Smooth muscle cell (in vitro differentiated cells): ENCODE measurements at regions not wholly inside any gene's neighbourhood (a gene's known extent, or its start where the extent isn't known, plus 50 kb on each side); places are given as distances from the start of the nearest gene placed in this dataset.

ENCODE experiments used
- DNase-seq: peaks from one replicate; lab custom pipeline; 2025; ENCODE audit not compliant: unreplicated experiment; lab: John Stamatoyannopoulos, UW
- H2AFZ ChIP-seq: fragments of 200-600 bp; sonication (generic); 2 replicates; pipeline ENCODE4 v1.6.0; 2016; ENCODE audit warnings: antibody characterized with exemption, low read depth, mild to moderate bottlenecking
- H3F3A ChIP-seq: fragments of 200-600 bp; sonication (generic); 2 replicates; pipeline ENCODE4 v1.6.0; 2017; ENCODE audit warnings: antibody characterized with exemption, low read depth
- H3K27ac ChIP-seq: fragments of 200-600 bp; sonication (generic); 2 replicates; pipeline ENCODE4 v1.5.1; 2016; ENCODE audit warnings: low read depth, mild to moderate bottlenecking
- H3K27me3 ChIP-seq: fragments of 200-600 bp; sonication (generic); 2 replicates; pipeline ENCODE4 v1.6.1; 2016; ENCODE audit warnings: low read depth, mild to moderate bottlenecking
- H3K36me3 ChIP-seq: fragments of 200-600 bp; sonication (generic); 2 replicates; pipeline ENCODE4 v1.5.1; 2016; ENCODE audit warnings: low read depth
- H3K4me1 ChIP-seq: fragments of 200-600 bp; sonication (generic); 2 replicates; pipeline ENCODE4 v1.5.1; 2016; ENCODE audit warnings: low read depth
- H3K4me2 ChIP-seq: fragments of 200-600 bp; sonication (generic); 2 replicates; pipeline ENCODE4 v1.6.0; 2016; ENCODE audit warnings: mild to moderate bottlenecking
- H3K4me3 ChIP-seq: fragments of 200-600 bp; sonication (generic); 2 replicates; pipeline ENCODE4 v1.5.1; 2016; ENCODE audit warnings: mild to moderate bottlenecking
- H3K79me2 ChIP-seq: fragments of 200-600 bp; sonication (generic); 2 replicates; pipeline ENCODE4 v1.6.0; 2016; ENCODE audit warnings: low read depth, mild to moderate bottlenecking
- H3K9ac ChIP-seq: fragments of 200-600 bp; sonication (generic); 2 replicates; pipeline ENCODE4 v1.6.0; 2016; ENCODE audit warnings: low read depth
- H3K9me3 ChIP-seq: fragments of 200-600 bp; sonication (generic); replicated peaks from 2 replicates; pipeline ENCODE4 v1.5.1; 2016; ENCODE audit warnings: low read depth
- H4K20me1 ChIP-seq: fragments of 200-600 bp; sonication (generic); 2 replicates; pipeline ENCODE4 v1.6.0; 2016; ENCODE audit warnings: low read depth
- CTCF ChIP-seq: fragments of 200-600 bp; sonication (generic); IDR thresholded peaks from 2 replicates; pipeline ENCODE4 v1.5.1; 2017; ENCODE audit warnings: borderline replicate concordance, mild to moderate bottlenecking, antibody characterized with exemption; ENCODE audit not compliant: insufficient read depth, poor library complexity, severe bottlenecking
- WGBS: methylation state at CpG from one replicate; pipeline ENCODE4 v1.1.7; 2016; ENCODE audit warnings: low lambda C conversion rate; 5-methylcytosine and 5-hydroxymethylcytosine counted together

GRCh38 chr4:43822621-43823020 lies 626.0 kb downstream of the KCTD8 start:
- Histone ChIP-seq H2AFZ (no peak overlapping the region), H3K4me3 (no peak overlapping the region), H3K36me3 (no peaks in the 10 kb centered on the region), H3K27me3 (no peaks in the 10 kb centered on the region), H3K4me2 (no peak overlapping the region), H3K9ac (no peak overlapping the region), H3F3A (no peaks in the 10 kb centered on the region), H3K27ac (no peak overlapping the region), H3K79me2 (no peaks in the 10 kb centered on the region), H4K20me1 (no peaks in the 10 kb centered on the region), H3K9me3 (no peaks in the 10 kb centered on the region), H3K4me1 (no peaks in the 10 kb centered on the region)
- 72% methylated on average over 2 of the region's 2 CpGs for WGBS
- DNase-seq = no peak
- TF ChIP-seq CTCF = no peak

DNA sequence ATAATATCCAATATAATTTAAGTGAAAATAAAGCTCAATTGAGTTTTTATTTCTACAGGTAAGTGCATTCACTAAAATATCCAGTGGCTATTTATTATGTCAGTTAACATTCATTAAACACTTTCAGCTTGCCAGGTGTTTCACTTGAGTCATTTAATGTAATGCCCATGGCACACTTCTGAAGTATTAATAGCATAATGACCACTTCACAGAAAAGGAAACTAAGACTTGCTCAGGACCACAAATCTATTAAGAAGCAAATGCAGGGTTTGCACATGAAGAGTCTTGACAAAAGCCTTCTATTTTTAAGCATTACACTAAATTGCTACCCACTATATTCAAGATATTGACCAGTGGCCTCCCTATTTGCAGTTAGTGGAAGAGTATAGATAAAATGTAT lies 612.7 kb downstream of the KCTD8 start:
- DNase-seq = no peak

DNA sequence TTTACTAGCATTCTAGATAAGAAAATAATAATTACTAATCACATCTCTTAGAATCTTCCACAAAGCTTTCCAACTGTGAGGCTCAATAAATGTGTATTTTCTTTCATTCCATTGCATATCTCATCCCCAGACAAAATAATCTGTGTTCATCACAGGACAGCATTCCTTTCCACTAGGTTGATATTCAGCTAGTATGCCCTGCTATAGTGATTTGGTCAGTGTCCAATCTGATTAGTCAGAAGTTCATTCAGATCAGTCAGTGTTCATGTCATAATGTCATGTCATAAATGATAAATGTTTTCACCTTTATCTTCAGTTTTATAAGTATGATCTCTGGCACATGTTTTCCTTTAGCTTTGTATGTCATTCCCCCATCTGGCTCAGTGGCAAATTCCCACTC lies 611.4 kb downstream of the KCTD8 start:
- no peak for DNase-seq
- H3K4me1 ChIP-seq = no peaks in the 10 kb centered on the region
- no peaks in the 10 kb centered on the region for H3K36me3 ChIP-seq
- no peaks in the 10 kb centered on the region for H3K27me3 ChIP-seq
- H3K9ac ChIP-seq = no peak overlapping the region
- no peak overlapping the region for H2AFZ ChIP-seq
- H3F3A ChIP-seq = no peaks in the 10 kb centered on the region
- no peak overlapping the region for H3K4me2 ChIP-seq
- H3K4me3 ChIP-seq = no peak overlapping the region
- no peaks in the 10 kb centered on the region for H3K79me2 ChIP-seq
- no peaks in the 10 kb centered on the region for H4K20me1 ChIP-seq
- H3K27ac ChIP-seq = no peak overlapping the region
- TF ChIP-seq CTCF = no peak
- H3K9me3 ChIP-seq = no peaks in the 10 kb centered on the region

More for the DNA sequence above, 612.7 kb downstream of the KCTD8 start:
- no peak overlapping the region for H3K4me3 ChIP-seq
- no peaks in the 10 kb centered on the region for H3K9me3 ChIP-seq
- no peaks in the 10 kb centered on the region for H3K27me3 ChIP-seq
- no peaks in the 10 kb centered on the region for H3K79me2 ChIP-seq
- no peak overlapping the region for H3K4me2 ChIP-seq
- no peak overlapping the region for H3K9ac ChIP-seq
- no peak overlapping the region for H2AFZ ChIP-seq
- H4K20me1 ChIP-seq = no peaks in the 10 kb centered on the region
- no peak for TF ChIP-seq CTCF
- no peak overlapping the region for H3K27ac ChIP-seq
- no peaks in the 10 kb centered on the region for H3K4me1 ChIP-seq
- H3K36me3 ChIP-seq = no peaks in the 10 kb centered on the region
- no peaks in the 10 kb centered on the region for H3F3A ChIP-seq

- Histone ChIP-seq H4K20me1 (no peaks in the 10 kb centered on the region), H2AFZ (no peak overlapping the region), H3K4me2 (no peak overlapping the region), H3K27ac (no peak overlapping the region), H3K36me3 (no peaks in the 10 kb centered on the region), H3K4me3 (no peak overlapping the region), H3K4me1 (no peaks in the 10 kb centered on the region), H3K9me3 (no peaks in the 10 kb centered on the region), H3K27me3 (no peaks in the 10 kb centered on the region), H3K79me2 (no peaks in the 10 kb centered on the region), H3K9ac (no peak overlapping the region), H3F3A (no peaks in the 10 kb centered on the region)
- no peak for DNase-seq
- TF ChIP-seq CTCF = no peak
Measured at GRCh38 chr4:43837604-43838003, 611.0 kb downstream of the KCTD8 start.
